IMR-90 (cell line): ENCODE measurements at regions not wholly inside any gene's neighbourhood (a gene's known extent, or its start where the extent isn't known, plus 50 kb on each side); places are given as distances from the start of the nearest gene placed in this dataset.

Experiments used
- ATAC-seq: fragments of 200-7000 bp; cut with Tn5 transposase; 2 replicates; pipeline ENCODE4 v1.9.1; 2020; ENCODE audit warnings: low read depth, mild to moderate bottlenecking, moderate library complexity
- BruUV-seq: library from RNA; stranded (reverse); fragments of 400-500 nt; replicated peaks from 2 replicates; lab custom pipeline; 2021; lab: Mats Ljungman, UMichigan
- CTCF ChIA-PET: fragments of 300-600 bp; formaldehyde crosslinking; extraction: SDS; loops from one replicate; lab custom pipeline; 2021; ENCODE audit warnings: antibody characterized with exemption; lab: Yijun Ruan, JAX
- POLR2A ChIA-PET: fragments of 300-600 bp; sonication (Branson Sonifier 250); formaldehyde crosslinking; loops from one replicate; lab custom pipeline; 2022; ENCODE audit warnings: antibody characterized with exemption; ENCODE audit not compliant: unreplicated experiment; lab: Charles Lee
- DNase-seq: peaks from one replicate; pipeline ENCODE4 v3.0.0; 2013
- H2AFZ ChIP-seq: replicated peaks from 2 replicates; pipeline ENCODE3; 2013; ENCODE audit warnings: low read length, mild to moderate bottlenecking; ENCODE audit not compliant: poor library complexity
- H2AK5ac ChIP-seq: 2 replicates; pipeline ENCODE4 v1.6.1; 2013; ENCODE audit warnings: low read depth, low read length, inconsistent platforms
- H2AK9ac ChIP-seq: replicated peaks from 2 replicates; pipeline ENCODE3; 2013; ENCODE audit warnings: mild to moderate bottlenecking, low read depth, low read length, moderate library complexity; ENCODE audit not compliant: poor library complexity
- H2BK120ac ChIP-seq: 2 replicates; pipeline ENCODE4 v1.6.1; 2013; ENCODE audit warnings: low read depth, low read length, inconsistent platforms
- H2BK15ac ChIP-seq: 3 replicates; pipeline ENCODE4 v1.6.1; 2013; ENCODE audit warnings: low read depth, low read length, inconsistent platforms
- H2BK20ac ChIP-seq: 2 replicates; pipeline ENCODE4 v1.6.1; 2013; ENCODE audit warnings: low read depth, mild to moderate bottlenecking, inconsistent platforms, low read length, moderate library complexity
- H2BK5ac ChIP-seq: 2 replicates; pipeline ENCODE4 v1.6.1; 2013; ENCODE audit warnings: mild to moderate bottlenecking, low read depth, low read length, inconsistent platforms; ENCODE audit not compliant: poor library complexity, severe bottlenecking
- H3K14ac ChIP-seq: replicated peaks from 2 replicates; pipeline ENCODE4 v1.6.1; 2013; ENCODE audit warnings: low read depth, low read length, inconsistent platforms
- H3K18ac ChIP-seq: 2 replicates; pipeline ENCODE4 v1.6.1; 2013; ENCODE audit warnings: low read depth, low read length, control low read depth
- H3K23ac ChIP-seq: 2 replicates; pipeline ENCODE4 v1.6.1; 2013; ENCODE audit warnings: low read depth, low read length, inconsistent platforms
- H3K27ac ChIP-seq: 2 replicates; pipeline ENCODE4 v1.5.1; 2013; ENCODE audit warnings: mild to moderate bottlenecking, control low read depth, low read length; ENCODE audit not compliant: insufficient read depth
- H3K27me3 ChIP-seq: 2 replicates; pipeline ENCODE4 v1.6.1; 2013; ENCODE audit warnings: low read length; ENCODE audit not compliant: control insufficient read depth, insufficient read depth
- H3K36me3 ChIP-seq: 2 replicates; pipeline ENCODE4 v1.6.1; 2013; ENCODE audit warnings: low read length, mixed read lengths; ENCODE audit not compliant: control insufficient read depth, insufficient read depth
- H3K4ac ChIP-seq: 2 replicates; pipeline ENCODE4 v1.6.1; 2013; ENCODE audit warnings: low read depth, low read length, inconsistent platforms
- H3K4me1 ChIP-seq: 2 replicates; pipeline ENCODE4 v1.6.1; 2013; ENCODE audit warnings: low read length, mixed read lengths; ENCODE audit not compliant: control insufficient read depth, insufficient read depth
- H3K4me2 ChIP-seq: 2 replicates; pipeline ENCODE4 v1.6.1; 2013; ENCODE audit warnings: low read depth, mild to moderate bottlenecking, control low read depth, low read length, moderate library complexity
- H3K4me3 ChIP-seq: 2 replicates; pipeline ENCODE4 v1.5.1; 2013; ENCODE audit warnings: low read depth, mild to moderate bottlenecking, control low read depth, low read length, moderate library complexity; ENCODE audit not compliant: insufficient read depth
- H3K56ac ChIP-seq: 2 replicates; pipeline ENCODE4 v1.6.1; 2013; ENCODE audit warnings: low read length, inconsistent platforms; ENCODE audit not compliant: insufficient read depth; ENCODE audit errors: extremely low read depth
- H3K79me1 ChIP-seq, 2 experiments: 2 replicates each; pipeline ENCODE4 v1.6.1; 2013; ENCODE audit warnings: low read length in 2 of 2, inconsistent platforms in 1 of 2, low read depth in 1 of 2
- H3K9ac ChIP-seq: 2 replicates; pipeline ENCODE4 v1.6.1; 2013; ENCODE audit warnings: low read depth, low read length, control low read depth
- H3K9me1 ChIP-seq: 2 replicates; pipeline ENCODE4 v1.6.1; 2013; ENCODE audit warnings: low read length, inconsistent platforms; ENCODE audit not compliant: insufficient read depth
- H3K9me3 ChIP-seq: 2 replicates; pipeline ENCODE4 v1.6.1; 2013; ENCODE audit warnings: low read length; ENCODE audit not compliant: control insufficient read depth, insufficient read depth
- H4K20me1 ChIP-seq: 2 replicates; pipeline ENCODE4 v1.6.1; 2013; ENCODE audit warnings: low read length, inconsistent platforms; ENCODE audit not compliant: insufficient read depth
- H4K5ac ChIP-seq: 2 replicates; pipeline ENCODE4 v1.6.1; 2013; ENCODE audit warnings: mild to moderate bottlenecking, low read depth, low read length, control low read depth
- H4K8ac ChIP-seq, 2 experiments: 2 replicates each; pipeline ENCODE4 v1.6.1; 2013; ENCODE audit warnings: low read depth in 2 of 2, low read length in 2 of 2, control low read depth in 1 of 2, inconsistent platforms in 1 of 2
- H4K91ac ChIP-seq: 2 replicates; pipeline ENCODE4 v1.6.1; 2013; ENCODE audit warnings: low read depth, low read length, inconsistent platforms; ENCODE audit not compliant: insufficient read depth
- BHLHE40 ChIP-seq: fragments of 150-350 bp; IDR thresholded peaks from 2 replicates; pipeline ENCODE4 v1.6.1; 2016; ENCODE audit warnings: mild to moderate bottlenecking, low read depth, low read length
- CTCF ChIP-seq: conservative IDR thresholded peaks from 2 replicates; pipeline ENCODE4 v1.5.1; 2012; ENCODE audit warnings: mild to moderate bottlenecking, low read depth, low read length, improper control_type of control experiment
- FOS ChIP-seq: fragments of 150-350 bp; IDR thresholded peaks from 2 replicates; pipeline ENCODE4 v1.6.1; 2016; ENCODE audit warnings: low read depth, low read length
- MAFK ChIP-seq: IDR thresholded peaks from 2 replicates; pipeline ENCODE4 v1.6.1; 2012; ENCODE audit warnings: low read depth, low read length, improper control_type of control experiment
- MXI1 ChIP-seq: IDR thresholded peaks from 2 replicates; pipeline ENCODE4 v1.6.1; 2012; ENCODE audit warnings: low read depth, mild to moderate bottlenecking, low read length, moderate library complexity, borderline replicate concordance
- NFE2L2 ChIP-seq: fragments of 150-350 bp; IDR thresholded peaks from 2 replicates; pipeline ENCODE4 v1.6.1; 2016; ENCODE audit warnings: low read depth, mild to moderate bottlenecking, low read length
- RAD21 ChIP-seq: IDR thresholded peaks from 2 replicates; pipeline ENCODE4 v1.6.1; 2012; ENCODE audit warnings: low read length, improper control_type of control experiment
- RCOR1 ChIP-seq: IDR thresholded peaks from 2 replicates; pipeline ENCODE4 v1.6.1; 2012; ENCODE audit warnings: mild to moderate bottlenecking, low read length, improper control_type of control experiment; ENCODE audit not compliant: insufficient replicate concordance
- WGBS, 2 experiments: methylation state at CpG; one replicate each; pipeline versions ENCODE4 v1.1.5 to v1.1.7; 2013; ENCODE audit warnings: missing lambda C conversion rate in 2 of 2; ENCODE audit not compliant: insufficient read length in 1 of 2; ENCODE audit errors: extremely low coverage in 2 of 2; 5-methylcytosine and 5-hydroxymethylcytosine counted together
- dilution Hi-C: fragments of 300-500 bp; cut with HindIII; formaldehyde crosslinking; loops from one replicate; pipeline ENCODE4 v1.14.3; 2018; ENCODE audit warnings: low sequenced_read_pairs; ENCODE audit not compliant: unreplicated experiment
- in situ Hi-C: fragments of 300-500 bp; cut with MboI; formaldehyde crosslinking; loops from 3 replicates; pipeline ENCODE4 v1.14.3; 2019; ENCODE audit warnings: low sequenced_read_pairs, inconsistent platforms, mixed read lengths
- intact Hi-C: fragments of 100-400 bp; cut with micrococcal nuclease; formaldehyde crosslinking; loops from 2 replicates; pipeline ENCODE4 v1.10.0; 2022

DNA sequence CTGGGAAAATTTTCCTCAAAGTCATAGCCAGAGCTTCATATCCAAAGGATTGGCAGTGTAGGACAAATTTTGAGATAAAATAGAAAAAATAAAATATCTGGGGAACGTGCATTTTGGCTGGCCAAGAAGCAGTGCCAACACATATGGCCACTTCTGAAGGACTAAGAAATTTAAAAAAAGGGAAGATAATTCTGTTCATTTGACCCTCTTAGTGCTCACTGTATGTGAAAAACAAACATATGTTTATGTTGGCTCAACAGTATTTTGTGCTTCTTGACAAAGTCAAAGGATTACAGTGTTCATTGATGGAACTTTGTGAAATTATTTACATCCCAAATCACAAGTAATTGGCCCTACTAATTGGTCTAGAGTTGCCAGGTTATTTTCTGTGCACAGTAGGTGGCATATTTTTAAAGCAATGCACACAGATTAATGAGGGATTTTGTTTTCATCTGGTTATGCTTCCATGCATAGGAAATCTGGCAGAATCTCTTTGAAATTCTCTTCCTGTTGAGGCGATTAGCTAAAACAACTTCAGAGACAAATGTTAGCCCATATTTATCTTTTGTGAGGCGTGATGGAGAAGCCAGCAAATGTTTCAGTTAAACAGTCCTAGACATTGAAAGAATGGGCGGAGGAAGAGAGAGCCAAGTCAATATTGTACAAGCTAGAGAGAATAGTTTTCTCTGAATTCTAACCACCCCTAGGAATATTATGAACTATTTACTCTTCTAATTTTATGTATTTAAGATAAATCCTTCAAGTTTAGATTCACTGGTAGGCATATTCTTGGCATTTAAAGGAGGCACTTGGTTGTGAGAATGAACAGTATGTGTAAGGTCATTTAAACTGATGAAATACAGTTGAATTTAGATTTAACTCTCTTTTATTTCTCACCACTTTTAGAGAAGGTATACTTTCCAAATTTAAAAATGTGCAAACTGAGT, 237.7 kb upstream of the MBL2 start:
- Histone ChIP-seq H3K4me2 (no peak overlapping the region), H4K8ac (no peak overlapping the region), H3K4me1 (no peaks in the 10 kb centered on the region), H2AK5ac (no peak overlapping the region), H3K14ac (no peak overlapping the region), H4K5ac (no peak overlapping the region), H2BK120ac (no peak overlapping the region), H3K23ac (no peak overlapping the region), H3K9me3 (no peaks in the 10 kb centered on the region), H2BK15ac (no peak overlapping the region), H3K79me1 (no peaks in the 10 kb centered on the region), H2BK5ac (no peak overlapping the region), H3K36me3 (no peaks in the 10 kb centered on the region), H3K4ac (no peak overlapping the region), H2BK20ac (no peak overlapping the region), H4K20me1 (no peaks in the 10 kb centered on the region), H4K91ac (no peak overlapping the region), H3K9me1 (no peaks in the 10 kb centered on the region), H3K18ac (no peak overlapping the region), H3K27ac (no peak overlapping the region), H3K4me3 (no peak overlapping the region), H3K27me3 (no peaks in the 10 kb centered on the region), H3K56ac (no peak overlapping the region), H2AFZ (no peak overlapping the region), H3K9ac (no peak overlapping the region), H2AK9ac (no peak overlapping the region)
- WGBS, 2 experiments = no CpG with 5 or more reads among the region's 4 CpGs
- CTCF ChIA-PET = no interaction called here
- intact Hi-C loops (no loop called here), in situ Hi-C loops (no loop called here), dilution Hi-C loops (no loop called here)
- DNase-seq (no peak), ATAC-seq (no peak)
- TF ChIP-seq NFE2L2 (no peak), MXI1 (no peak), FOS (no peak), MAFK (no peak), RCOR1 (no peak), BHLHE40 (no peak), CTCF (no peak), RAD21 (no peak)
- POLR2A ChIA-PET = interaction anchor here (0.6 kb wide), 2 partner anchors 18 to 334 kb away, joined by 3 to 4 read pairs; no protein-coding TSS in a partner anchor
- BruUV-seq = no TSS peak
